Parathyroid adenoma (tissue), 2 donors: ENCODE measurements at regions not wholly inside any gene's neighbourhood (a gene's known extent, or its start where the extent isn't known, plus 50 kb on each side); places are given as distances from the start of the nearest gene placed in this dataset.
"Not testable (repeated sequence)": the region's sequence is repeated elsewhere in the genome, so short reads cannot be mapped to it uniquely, and the experiment has no call there.

Experiments used
- H2AFZ ChIP-seq: fragments of 300-600 bp; sonication (generic); one replicate; pipeline ENCODE4 v1.7.0; 2017; ENCODE audit warnings: antibody characterized with exemption, mild to moderate bottlenecking
- H3K27ac ChIP-seq: fragments of 300-600 bp; sonication (generic); one replicate; pipeline ENCODE4 v1.7.0; 2017
- H3K27me3 ChIP-seq: fragments of 300-600 bp; sonication (generic); one replicate; pipeline ENCODE4 v1.7.0; 2017; ENCODE audit warnings: low read length; ENCODE audit not compliant: control insufficient read depth, insufficient read depth
- H3K36me3 ChIP-seq: fragments of 300-600 bp; sonication (generic); one replicate; pipeline ENCODE4 v1.7.0; 2017; ENCODE audit warnings: low read length; ENCODE audit not compliant: control insufficient read depth, insufficient read depth
- H3K4me1 ChIP-seq: fragments of 300-600 bp; sonication (generic); one replicate; pipeline ENCODE4 v1.7.0; 2017; ENCODE audit warnings: control low read depth
- H3K4me2 ChIP-seq: fragments of 300-600 bp; sonication (generic); one replicate; pipeline ENCODE4 v1.7.0; 2017; ENCODE audit warnings: low read length
- H3K4me3 ChIP-seq: fragments of 300-600 bp; sonication (generic); one replicate; pipeline ENCODE4 v1.7.0; 2017; ENCODE audit warnings: low read depth, low read length
- H3K79me2 ChIP-seq: fragments of 300-600 bp; sonication (generic); one replicate; pipeline ENCODE4 v1.7.0; 2017; ENCODE audit warnings: control low read depth
- H3K9ac ChIP-seq: fragments of 300-600 bp; sonication (generic); one replicate; pipeline ENCODE4 v1.7.0; 2017; ENCODE audit warnings: mild to moderate bottlenecking
- H3K9me3 ChIP-seq: fragments of 300-600 bp; sonication (generic); one replicate; pipeline ENCODE4 v1.7.0; 2017; ENCODE audit warnings: low read length; ENCODE audit not compliant: control insufficient read depth
- TF ChIP-seq, protein P1 (sequence below): fragments of 300-600 bp; sonication (generic); IDR thresholded peaks from one replicate; pipeline ENCODE4 v1.7.0; 2017; ENCODE audit warnings: antibody characterized with exemption, mild to moderate bottlenecking
- donor health status: primary hyperparathyroidism.

DNA sequence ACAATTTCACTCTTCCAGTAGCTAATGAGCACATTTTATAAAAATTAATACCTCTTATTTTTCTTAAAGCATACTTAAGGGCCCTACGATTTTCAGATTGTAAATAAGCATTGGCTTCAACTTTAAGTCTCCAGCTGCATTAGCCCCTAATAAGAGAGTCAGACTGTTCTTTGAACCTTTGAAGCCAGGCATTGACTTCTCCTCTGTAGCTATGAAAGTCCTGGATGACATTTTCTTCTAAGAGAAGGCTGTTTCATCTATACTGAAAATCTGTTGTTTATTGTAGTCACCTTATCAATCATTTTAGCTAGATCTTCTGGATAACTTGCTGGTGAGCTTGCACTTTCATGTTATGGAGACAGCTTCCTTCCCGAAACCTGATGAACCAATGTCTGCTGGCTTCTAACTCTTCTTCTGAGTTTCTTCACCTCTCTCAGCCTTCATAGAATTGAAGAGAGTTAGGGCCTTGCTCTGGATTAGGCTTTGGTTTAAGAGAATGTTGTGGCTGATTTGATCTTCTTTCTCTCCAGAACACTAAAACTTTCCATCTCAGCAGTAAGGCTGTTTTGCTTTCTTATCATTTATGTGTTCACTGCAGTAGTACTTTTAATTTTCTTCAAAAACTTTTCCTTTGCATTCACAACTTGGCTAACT is 377.1 kb upstream of the RGS6 start:
- Histone ChIP-seq H3K27ac (no peak overlapping the region), H3K27me3 (no peaks in the 10 kb centered on the region), H3K4me1 (peaks cover 4% of the 10 kb centered on the region), H3K36me3 (no peaks in the 10 kb centered on the region), H3K79me2 (no peaks in the 10 kb centered on the region), H3K4me3 (no peak overlapping the region), H2AFZ (no peak overlapping the region), H3K9ac (no peak overlapping the region), H3K4me2 (no peak overlapping the region), H3K9me3 (no peaks in the 10 kb centered on the region)
- TF ChIP-seq, protein P1, sequence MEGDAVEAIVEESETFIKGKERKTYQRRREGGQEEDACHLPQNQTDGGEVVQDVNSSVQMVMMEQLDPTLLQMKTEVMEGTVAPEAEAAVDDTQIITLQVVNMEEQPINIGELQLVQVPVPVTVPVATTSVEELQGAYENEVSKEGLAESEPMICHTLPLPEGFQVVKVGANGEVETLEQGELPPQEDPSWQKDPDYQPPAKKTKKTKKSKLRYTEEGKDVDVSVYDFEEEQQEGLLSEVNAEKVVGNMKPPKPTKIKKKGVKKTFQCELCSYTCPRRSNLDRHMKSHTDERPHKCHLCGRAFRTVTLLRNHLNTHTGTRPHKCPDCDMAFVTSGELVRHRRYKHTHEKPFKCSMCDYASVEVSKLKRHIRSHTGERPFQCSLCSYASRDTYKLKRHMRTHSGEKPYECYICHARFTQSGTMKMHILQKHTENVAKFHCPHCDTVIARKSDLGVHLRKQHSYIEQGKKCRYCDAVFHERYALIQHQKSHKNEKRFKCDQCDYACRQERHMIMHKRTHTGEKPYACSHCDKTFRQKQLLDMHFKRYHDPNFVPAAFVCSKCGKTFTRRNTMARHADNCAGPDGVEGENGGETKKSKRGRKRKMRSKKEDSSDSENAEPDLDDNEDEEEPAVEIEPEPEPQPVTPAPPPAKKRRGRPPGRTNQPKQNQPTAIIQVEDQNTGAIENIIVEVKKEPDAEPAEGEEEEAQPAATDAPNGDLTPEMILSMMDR = no peak

DNA sequence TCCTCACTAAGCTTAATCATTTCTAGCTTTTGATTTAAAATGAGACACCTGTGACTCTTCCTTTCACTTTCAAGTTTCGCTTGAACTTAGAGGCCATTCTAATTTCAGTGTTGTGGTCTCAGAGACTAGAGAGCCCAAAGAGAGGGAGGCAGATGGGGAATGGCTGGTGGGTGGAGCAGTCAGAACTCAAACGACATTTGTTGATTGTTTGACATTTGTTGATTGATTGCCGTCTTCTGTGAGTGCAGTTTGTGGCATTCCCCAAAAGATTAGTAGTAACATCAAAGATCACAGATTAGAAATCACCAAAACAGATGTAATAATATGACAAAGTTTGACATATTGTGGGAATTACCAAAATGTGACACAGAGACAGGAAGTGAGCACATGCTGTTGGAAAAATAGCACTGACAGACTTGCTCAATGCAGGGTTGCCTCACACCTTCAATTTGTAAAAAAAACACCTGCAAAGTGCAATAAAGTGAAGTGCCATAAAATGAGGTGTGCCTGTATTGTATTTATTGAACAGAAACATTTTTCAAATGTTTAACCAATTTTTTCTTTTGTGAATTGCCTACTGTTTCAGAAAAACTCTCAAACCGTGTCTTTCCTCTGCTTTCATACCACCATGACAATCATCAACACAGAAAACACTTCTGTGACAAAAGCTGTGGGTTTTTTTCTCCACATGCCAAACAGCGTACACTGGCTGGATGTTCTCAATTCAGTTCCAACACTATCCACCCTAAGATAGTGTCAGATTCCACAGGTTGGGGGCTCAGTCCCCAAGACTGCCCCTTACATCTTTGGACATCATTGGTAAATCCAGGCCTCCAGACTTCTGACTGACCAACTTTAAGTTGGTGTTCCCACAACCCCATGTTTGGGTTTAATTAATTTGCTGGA is 376.3 kb upstream of the RGS6 start:
- no peak overlapping the region for H2AFZ ChIP-seq
- no peaks in the 10 kb centered on the region for H3K27me3 ChIP-seq
- H3K4me2 ChIP-seq = no peak overlapping the region
- H3K4me3 ChIP-seq = no peak overlapping the region
- TF ChIP-seq, protein P1 = no peak
- no peaks in the 10 kb centered on the region for H3K36me3 ChIP-seq
- no peak overlapping the region for H3K27ac ChIP-seq
- H3K9me3 ChIP-seq = no peaks in the 10 kb centered on the region
- no peak overlapping the region for H3K9ac ChIP-seq
- no peaks in the 10 kb centered on the region for H3K79me2 ChIP-seq
- H3K4me1 ChIP-seq = peaks cover 4% of the 10 kb centered on the region

DNA sequence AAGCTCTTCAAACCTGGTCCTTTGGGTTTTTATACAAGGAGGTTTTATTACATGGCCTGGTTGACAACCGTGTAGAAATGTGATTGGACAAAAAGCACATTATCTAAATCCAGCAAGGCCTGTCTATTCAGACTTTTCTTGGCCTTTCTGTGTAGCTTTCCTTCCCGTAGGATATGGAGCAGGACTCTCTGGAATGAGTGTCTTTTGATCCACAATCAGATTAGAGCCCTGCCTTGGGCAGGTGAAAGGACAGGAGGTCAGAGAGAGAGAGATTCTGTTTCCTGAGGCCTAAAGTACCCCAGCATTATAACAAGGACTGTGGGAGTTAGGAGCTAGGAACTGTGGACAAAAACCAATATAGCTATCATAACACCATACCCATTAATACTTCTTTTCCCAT is 375.5 kb upstream of the RGS6 start:
- H3K36me3 ChIP-seq = no peaks in the 10 kb centered on the region
- no peaks in the 10 kb centered on the region for H3K9me3 ChIP-seq
- H3K9ac ChIP-seq = no peak overlapping the region
- H3K4me1 ChIP-seq = peaks cover 4% of the 10 kb centered on the region
- H3K4me2 ChIP-seq = no peak overlapping the region
- no peak overlapping the region for H2AFZ ChIP-seq
- no peaks in the 10 kb centered on the region for H3K79me2 ChIP-seq
- TF ChIP-seq, protein P1 = no peak
- no peak overlapping the region for H3K4me3 ChIP-seq
- no peak overlapping the region for H3K27ac ChIP-seq
- no peaks in the 10 kb centered on the region for H3K27me3 ChIP-seq

DNA sequence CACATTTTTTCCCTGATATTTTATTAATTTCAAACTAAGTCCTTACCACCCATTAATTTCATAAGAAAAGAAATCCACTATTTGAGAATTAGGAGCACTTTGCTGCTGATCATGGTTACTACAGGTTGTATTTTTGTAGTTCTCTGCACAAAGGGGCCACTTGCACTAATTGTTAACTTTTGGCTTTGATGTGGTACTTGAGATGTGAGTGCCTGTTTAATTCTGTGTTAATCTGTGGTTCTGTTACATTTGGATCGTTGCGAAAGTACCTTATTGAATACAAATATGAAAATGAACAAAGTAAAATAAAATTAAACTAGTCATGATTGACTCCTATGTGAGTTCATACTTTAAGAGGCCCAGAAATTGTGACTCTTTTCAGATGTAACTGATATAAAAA is 374.9 kb upstream of the RGS6 start:
- H2AFZ ChIP-seq = no peak overlapping the region
- H3K4me2 ChIP-seq = no peak overlapping the region
- H3K27ac ChIP-seq = no peak overlapping the region
- no peaks in the 10 kb centered on the region for H3K79me2 ChIP-seq
- TF ChIP-seq, protein P1 = no peak
- peaks cover 4% of the 10 kb centered on the region for H3K4me1 ChIP-seq
- no peaks in the 10 kb centered on the region for H3K27me3 ChIP-seq
- no peak overlapping the region for H3K4me3 ChIP-seq
- no peak overlapping the region for H3K9ac ChIP-seq
- no peaks in the 10 kb centered on the region for H3K36me3 ChIP-seq
- no peaks in the 10 kb centered on the region for H3K9me3 ChIP-seq

DNA sequence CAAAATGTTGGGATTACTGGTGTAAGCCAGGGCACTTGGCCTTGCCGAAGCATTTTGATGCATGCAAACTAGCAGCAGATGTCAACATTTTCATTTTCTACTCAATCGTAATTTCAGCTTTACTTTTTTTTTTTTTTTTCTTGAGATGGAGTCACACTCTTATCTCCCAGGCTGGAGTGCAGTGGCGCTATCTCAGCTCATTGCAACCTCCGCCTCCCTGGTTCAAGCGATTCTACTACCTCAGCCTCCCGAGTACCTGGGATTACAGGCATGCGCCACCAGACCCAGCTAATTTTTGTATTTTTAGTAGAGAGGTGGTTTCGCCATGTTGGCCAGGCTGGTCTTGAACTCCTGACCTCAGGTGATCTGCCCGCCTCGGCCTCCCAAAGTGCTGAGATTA is 373.3 kb upstream of the RGS6 start:
- not testable (repeated sequence) for H3K79me2 ChIP-seq, H3K9me3 ChIP-seq, H3K27ac ChIP-seq, H3K36me3 ChIP-seq, H3K27me3 ChIP-seq, H3K4me2 ChIP-seq, H3K4me1 ChIP-seq, H3K9ac ChIP-seq, H2AFZ ChIP-seq, H3K4me3 ChIP-seq
